Gastrocnemius medialis (tissue), 4 donors: ENCODE measurements at regions not wholly inside any gene's neighbourhood (a gene's known extent, or its start where the extent isn't known, plus 50 kb on each side); places are given as distances from the start of the nearest gene placed in this dataset.

Experiments
- POLR2A ChIP-seq, 2 donors: fragments of 450-650 bp; IDR thresholded peaks; one replicate each; pipeline ENCODE4 v1.6.1; 2017; ENCODE audit warnings: antibody characterized with exemption in 2 of 2, mild to moderate bottlenecking in 2 of 2, moderate library complexity in 2 of 2
- TF ChIP-seq, protein P1 (sequence below), 5 experiments: fragments of 450-650 bp in 3 of 5; fragments of 200-600 bp in 2 of 5; sonication (generic) in 2 of 5; IDR thresholded peaks in 4 of 5; conservative IDR thresholded peaks in 1 of 5; 1 replicate in 4 of 5; 2 replicates in 1 of 5; pipeline ENCODE4 v1.5.1; 2016 to 2019; ENCODE audit warnings: antibody characterized with exemption in 5 of 5, mild to moderate bottlenecking in 3 of 5, moderate library complexity in 3 of 5

GRCh38 chr5:130912088-130912487 lies 253.0 kb downstream of the HINT1 start:
- TF ChIP-seq, protein P1, sequence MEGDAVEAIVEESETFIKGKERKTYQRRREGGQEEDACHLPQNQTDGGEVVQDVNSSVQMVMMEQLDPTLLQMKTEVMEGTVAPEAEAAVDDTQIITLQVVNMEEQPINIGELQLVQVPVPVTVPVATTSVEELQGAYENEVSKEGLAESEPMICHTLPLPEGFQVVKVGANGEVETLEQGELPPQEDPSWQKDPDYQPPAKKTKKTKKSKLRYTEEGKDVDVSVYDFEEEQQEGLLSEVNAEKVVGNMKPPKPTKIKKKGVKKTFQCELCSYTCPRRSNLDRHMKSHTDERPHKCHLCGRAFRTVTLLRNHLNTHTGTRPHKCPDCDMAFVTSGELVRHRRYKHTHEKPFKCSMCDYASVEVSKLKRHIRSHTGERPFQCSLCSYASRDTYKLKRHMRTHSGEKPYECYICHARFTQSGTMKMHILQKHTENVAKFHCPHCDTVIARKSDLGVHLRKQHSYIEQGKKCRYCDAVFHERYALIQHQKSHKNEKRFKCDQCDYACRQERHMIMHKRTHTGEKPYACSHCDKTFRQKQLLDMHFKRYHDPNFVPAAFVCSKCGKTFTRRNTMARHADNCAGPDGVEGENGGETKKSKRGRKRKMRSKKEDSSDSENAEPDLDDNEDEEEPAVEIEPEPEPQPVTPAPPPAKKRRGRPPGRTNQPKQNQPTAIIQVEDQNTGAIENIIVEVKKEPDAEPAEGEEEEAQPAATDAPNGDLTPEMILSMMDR (IDR thresholded peaks at IDR 0.05 in 4 of 5, conservative IDR thresholded peaks at IDR 0.05 in 1 of 5): no peak
- no peak for TF ChIP-seq POLR2A (IDR thresholded peaks at IDR 0.05)
